ENCODE measurements at regions not wholly inside any gene's neighbourhood (a gene's known extent, or its start where the extent isn't known, plus 50 kb on each side); places are given as distances from the start of the nearest gene placed in this dataset.

- TF ChIP-seq IRF2 (CRISPR knock-in tag; IDR thresholded peaks at IDR 0.05; ENCODE audit: borderline replicate concordance, low read depth) = no peak
- no peak for TF ChIP-seq GRHL2 (CRISPR knock-in tag; IDR thresholded peaks at IDR 0.05; ENCODE audit: insufficient replicate concordance, severe bottlenecking)
These were observed 322.7 kb upstream of the ISX start (continued) for GRCh38 chr22:34743110-34743751.

DNA sequence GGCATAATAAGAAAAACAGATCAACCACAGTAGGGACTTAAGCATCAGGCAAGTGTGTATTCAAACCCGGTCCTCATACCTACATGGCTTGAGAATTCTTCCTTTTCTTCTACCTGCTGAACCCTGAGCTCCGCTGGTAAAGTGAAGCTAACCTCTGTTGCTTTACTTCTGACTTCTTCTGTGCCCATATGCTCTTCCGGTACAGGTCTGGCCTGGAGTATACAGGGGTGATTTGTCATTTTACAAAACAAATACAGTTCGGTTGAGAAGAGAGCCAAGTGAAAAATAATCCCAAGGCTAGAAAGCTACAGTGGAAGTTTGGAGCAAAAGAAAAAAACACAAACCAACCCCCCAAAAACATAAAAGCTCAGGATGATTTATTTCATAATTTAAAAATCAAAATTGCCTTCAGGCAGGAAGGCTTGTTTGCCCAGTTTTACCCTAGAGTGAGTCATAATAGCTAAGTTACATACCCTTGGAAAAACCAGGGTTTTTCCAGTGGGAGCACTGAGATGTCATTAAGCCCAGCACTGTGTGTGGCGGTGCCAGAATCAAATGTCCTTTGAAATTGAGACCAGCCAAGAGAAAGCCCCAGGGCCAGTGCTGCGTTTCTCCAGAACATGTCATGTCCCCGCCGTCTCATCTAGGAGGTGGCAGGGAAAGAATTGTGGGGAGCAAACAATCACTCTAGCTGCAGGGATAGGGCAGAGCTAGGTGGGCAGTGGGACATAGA, 305.5 kb upstream of the ISX start:
- no peak for ATAC-seq
- CTCF ChIA-PET = no interaction called here
- POLR2A ChIA-PET = no interaction called here
- Mint-ChIP-seq H3K4me1 (peaks cover 16% of the 10 kb centered on the region), H3K4me3 (no peak overlapping the region), H3K27ac (no peak overlapping the region), H3K9me3 (peaks cover 23% of the 10 kb centered on the region), H3K36me3 (peaks cover 20% of the 10 kb centered on the region), H3K27me3 (ENCODE audit: low read depth) (no peaks in the 10 kb centered on the region; the same call in 1 of the 2 replicates)
- DNase-seq (ENCODE audit: low spot score) = no peak
- no peak for TF ChIP-seq TEAD1 (CRISPR knock-in tag; IDR thresholded peaks at IDR 0.05)
- TF ChIP-seq ARID4B (CRISPR knock-in tag; IDR thresholded peaks at IDR 0.05; ENCODE audit: borderline replicate concordance) = no peak
- no peak for TF ChIP-seq NR2C2 (CRISPR knock-in tag; IDR thresholded peaks at IDR 0.05)
- no peak for TF ChIP-seq PRDM15 (CRISPR knock-in tag; IDR thresholded peaks at IDR 0.05)
- no peak for TF ChIP-seq SOX15 (CRISPR knock-in tag; IDR thresholded peaks at IDR 0.05)
- no peak for TF ChIP-seq FOXP1 (CRISPR knock-in tag; IDR thresholded peaks at IDR 0.05; ENCODE audit: borderline replicate concordance)
- TF ChIP-seq, protein P1, sequence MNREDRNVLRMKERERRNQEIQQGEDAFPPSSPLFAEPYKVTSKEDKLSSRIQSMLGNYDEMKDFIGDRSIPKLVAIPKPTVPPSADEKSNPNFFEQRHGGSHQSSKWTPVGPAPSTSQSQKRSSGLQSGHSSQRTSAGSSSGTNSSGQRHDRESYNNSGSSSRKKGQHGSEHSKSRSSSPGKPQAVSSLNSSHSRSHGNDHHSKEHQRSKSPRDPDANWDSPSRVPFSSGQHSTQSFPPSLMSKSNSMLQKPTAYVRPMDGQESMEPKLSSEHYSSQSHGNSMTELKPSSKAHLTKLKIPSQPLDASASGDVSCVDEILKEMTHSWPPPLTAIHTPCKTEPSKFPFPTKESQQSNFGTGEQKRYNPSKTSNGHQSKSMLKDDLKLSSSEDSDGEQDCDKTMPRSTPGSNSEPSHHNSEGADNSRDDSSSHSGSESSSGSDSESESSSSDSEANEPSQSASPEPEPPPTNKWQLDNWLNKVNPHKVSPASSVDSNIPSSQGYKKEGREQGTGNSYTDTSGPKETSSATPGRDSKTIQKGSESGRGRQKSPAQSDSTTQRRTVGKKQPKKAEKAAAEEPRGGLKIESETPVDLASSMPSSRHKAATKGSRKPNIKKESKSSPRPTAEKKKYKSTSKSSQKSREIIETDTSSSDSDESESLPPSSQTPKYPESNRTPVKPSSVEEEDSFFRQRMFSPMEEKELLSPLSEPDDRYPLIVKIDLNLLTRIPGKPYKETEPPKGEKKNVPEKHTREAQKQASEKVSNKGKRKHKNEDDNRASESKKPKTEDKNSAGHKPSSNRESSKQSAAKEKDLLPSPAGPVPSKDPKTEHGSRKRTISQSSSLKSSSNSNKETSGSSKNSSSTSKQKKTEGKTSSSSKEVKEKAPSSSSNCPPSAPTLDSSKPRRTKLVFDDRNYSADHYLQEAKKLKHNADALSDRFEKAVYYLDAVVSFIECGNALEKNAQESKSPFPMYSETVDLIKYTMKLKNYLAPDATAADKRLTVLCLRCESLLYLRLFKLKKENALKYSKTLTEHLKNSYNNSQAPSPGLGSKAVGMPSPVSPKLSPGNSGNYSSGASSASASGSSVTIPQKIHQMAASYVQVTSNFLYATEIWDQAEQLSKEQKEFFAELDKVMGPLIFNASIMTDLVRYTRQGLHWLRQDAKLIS (CRISPR knock-in tag; IDR thresholded peaks at IDR 0.05; ENCODE audit: borderline replicate concordance) = no peak
- TF ChIP-seq CREM (CRISPR knock-in tag; IDR thresholded peaks at IDR 0.05) = no peak
- TF ChIP-seq MYBL2 (CRISPR knock-in tag; IDR thresholded peaks at IDR 0.05) = no peak

Measured in WTC11 (cell line).